ENCODE measurements at regions not wholly inside any gene's neighbourhood (a gene's known extent, or its start where the extent isn't known, plus 50 kb on each side); places are given as distances from the start of the nearest gene placed in this dataset.

DNA sequence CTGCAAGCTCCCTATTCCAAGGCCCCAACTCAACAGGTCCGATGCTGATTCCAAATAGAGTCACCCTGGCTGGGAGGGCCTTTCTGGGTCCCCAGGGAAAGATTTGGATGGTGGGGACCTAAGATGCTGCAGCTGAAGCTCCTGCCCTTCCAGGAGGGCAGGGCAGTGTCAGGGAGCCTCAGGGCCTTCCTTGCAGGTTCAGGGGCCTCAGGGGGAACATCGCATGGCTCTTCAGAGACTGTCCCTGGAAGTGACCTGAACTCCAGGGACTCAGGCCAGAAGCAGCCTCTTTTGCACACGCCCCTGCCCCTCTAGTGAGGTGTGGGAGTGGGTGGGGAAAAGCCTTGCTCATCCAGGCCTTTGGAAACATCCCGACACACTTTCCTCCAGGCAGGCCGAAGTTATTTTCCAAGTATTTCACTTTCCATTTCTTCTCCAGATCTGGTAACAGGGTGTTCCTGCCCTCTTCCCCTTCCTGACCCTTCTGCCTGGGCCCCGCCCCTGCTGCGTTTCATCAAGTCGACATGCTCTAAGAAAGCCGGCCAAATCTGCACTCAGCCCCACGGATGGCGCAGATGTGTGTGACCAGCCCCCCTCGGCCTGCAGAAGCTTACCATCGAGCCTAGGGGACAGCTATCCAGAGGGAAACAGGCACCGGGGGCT is 159.5 kb downstream of the FGF18 start:
- Histone ChIP-seq H3K4me2 (ENCODE audit: low read depth, low read length) (no peak overlapping the region), H3K4me3 (replicated peaks in 1 of 3; ENCODE audit: insufficient read depth in 1 of 3, low read depth in 2 of 3, low read length in 3 of 3) (no peak overlapping the region), H3K79me2 (ENCODE audit: insufficient read depth, low read length) (no peaks in the 10 kb centered on the region), H3K36me3 (replicated peaks in 1 of 2; ENCODE audit: control insufficient read depth in 1 of 2, insufficient read depth in 2 of 2, low read length in 2 of 2) (no peaks in the 10 kb centered on the region), H4K20me1 (ENCODE audit: insufficient read depth, low read length) (no peaks in the 10 kb centered on the region), H3K4me1 (ENCODE audit: insufficient read depth, low read length) (no peaks in the 10 kb centered on the region), H3K9me3 (ENCODE audit: low read length) (no peaks in the 10 kb centered on the region), H3K27me3 (ENCODE audit: control insufficient read depth in 1 of 2, insufficient read depth in 2 of 2, low read length in 2 of 2) (peaks cover 2 to 24% of the 10 kb centered on the region in 2 experiments; a peak in 4 of 5 replicates), H3K27ac (ENCODE audit: extremely low read length, insufficient read depth, low read length) (no peak overlapping the region), H3K9ac (ENCODE audit: insufficient read depth, low read depth, low read length) (no peak overlapping the region), H2AFZ (ENCODE audit: low read length) (no peak overlapping the region)
- DNase-seq (ENCODE audit: low spot score), result no peak
- POLR2A ChIA-PET, result no interaction called here
- intact Hi-C loops (cut with micrococcal nuclease; ENCODE audit: unreplicated experiment), result no loop called here
- TF ChIP-seq ZNF768 (CRISPR knock-in tag; IDR thresholded peaks at IDR 0.05) (peak; percentile 46; the same call in 1 of the 2 replicates), ZNF441 (CRISPR knock-in tag; IDR thresholded peaks at IDR 0.05; ENCODE audit: borderline replicate concordance) (no peak), ZNF747 (CRISPR knock-in tag; IDR thresholded peaks at IDR 0.05; ENCODE audit: borderline replicate concordance) (no peak), ZNF83 (CRISPR knock-in tag; IDR thresholded peaks at IDR 0.05; ENCODE audit: borderline replicate concordance) (no peak)
- 23% methylated on average over 8 of the region's 14 CpGs for WGBS (ENCODE audit: low lambda C conversion rate)
- CTCF ChIA-PET (ENCODE audit: low intra/inter-chr PET ratio, low total read pairs), result no interaction called here
- in situ Hi-C loops (cut with HindIII; ENCODE audit: extremely low pct_ligation_motif_present, low pct_unique_long_range_greater_than_20kb), result no loop called here
- FAIRE-seq, result no peak
- ATAC-seq, result no peak
- BruUV-seq (replicated peaks), result no TSS peak

DNA sequence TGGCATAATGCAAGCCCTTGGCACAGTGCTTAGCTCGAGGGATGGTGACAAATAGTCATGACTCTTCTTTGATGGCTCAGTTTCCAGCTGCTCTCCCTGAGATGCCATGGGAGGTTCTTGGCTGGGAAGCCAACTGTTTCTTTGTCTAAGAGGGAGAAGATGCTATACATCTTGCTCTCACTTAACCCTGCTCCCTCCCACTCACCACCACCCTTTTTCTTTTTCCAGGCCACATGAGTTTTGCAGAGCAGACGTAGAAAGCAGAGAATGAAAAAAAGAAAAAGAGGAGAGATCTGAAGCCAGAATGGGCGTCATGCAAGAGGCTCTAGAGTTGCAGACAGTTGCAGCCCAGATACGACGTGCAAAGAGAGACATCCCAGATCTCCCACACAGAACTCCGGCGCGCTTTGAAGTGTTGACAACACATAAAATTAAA is 160.5 kb downstream of the FGF18 start:
- POLR2A ChIA-PET, result no interaction called here
- Histone ChIP-seq H3K4me1 (ENCODE audit: insufficient read depth, low read length) (no peaks in the 10 kb centered on the region), H3K9ac (ENCODE audit: insufficient read depth, low read depth, low read length) (no peak overlapping the region), H3K27ac (ENCODE audit: extremely low read length, insufficient read depth, low read length) (no peak overlapping the region), H2AFZ (ENCODE audit: low read length) (no peak overlapping the region), H3K27me3 (ENCODE audit: control insufficient read depth in 1 of 2, insufficient read depth in 2 of 2, low read length in 2 of 2) (peaks cover 2 to 24% of the 10 kb centered on the region in 2 experiments; a peak in 3 of 5 replicates), H3K4me3 (replicated peaks in 1 of 3; ENCODE audit: insufficient read depth in 1 of 3, low read depth in 2 of 3, low read length in 3 of 3) (no peak overlapping the region), H3K36me3 (replicated peaks in 1 of 2; ENCODE audit: control insufficient read depth in 1 of 2, insufficient read depth in 2 of 2, low read length in 2 of 2) (no peaks in the 10 kb centered on the region), H3K79me2 (ENCODE audit: insufficient read depth, low read length) (no peaks in the 10 kb centered on the region), H3K4me2 (ENCODE audit: low read depth, low read length) (no peak overlapping the region), H3K9me3 (ENCODE audit: low read length) (no peaks in the 10 kb centered on the region), H4K20me1 (ENCODE audit: insufficient read depth, low read length) (no peaks in the 10 kb centered on the region)
- DNase-seq (ENCODE audit: low spot score) (no peak), FAIRE-seq (no peak), ATAC-seq (no peak)
- WGBS (ENCODE audit: low lambda C conversion rate), result 53% methylated on average over 8 of the region's 8 CpGs
- intact Hi-C loops (cut with micrococcal nuclease; ENCODE audit: unreplicated experiment), result no loop called here
- no TSS peak for BruUV-seq (replicated peaks)
- in situ Hi-C loops (cut with HindIII; ENCODE audit: extremely low pct_ligation_motif_present, low pct_unique_long_range_greater_than_20kb), result no loop called here
- TF ChIP-seq HMGXB4 (CRISPR knock-in tag; IDR thresholded peaks at IDR 0.05; ENCODE audit: borderline replicate concordance in 1 of 2, low read depth in 1 of 2) (no peak), TCF7 (IDR thresholded peaks at IDR 0.05; ENCODE audit: low read depth) (no peak), ZBTB10 (CRISPR knock-in tag; IDR thresholded peaks at IDR 0.05; ENCODE audit: borderline replicate concordance) (no peak), TGIF2 (CRISPR knock-in tag; IDR thresholded peaks at IDR 0.05) (no peak), ZNF530 (CRISPR knock-in tag; IDR thresholded peaks at IDR 0.05; ENCODE audit: low read depth) (no peak), PRMT3 (CRISPR knock-in tag; IDR thresholded peaks at IDR 0.05; ENCODE audit: borderline replicate concordance, low read depth) (no peak), ZNF510 (CRISPR knock-in tag; IDR thresholded peaks at IDR 0.05; ENCODE audit: low read depth) (no peak)
- CTCF ChIA-PET (ENCODE audit: low intra/inter-chr PET ratio, low total read pairs), result no interaction called here

Data from HepG2 (cell line).